SK-N-DZ (cell line): ENCODE measurements at regions not wholly inside any gene's neighbourhood (a gene's known extent, or its start where the extent isn't known, plus 50 kb on each side); places are given as distances from the start of the nearest gene placed in this dataset.
"Not testable (repeated sequence)": the region's sequence is repeated elsewhere in the genome, so short reads cannot be mapped to it uniquely, and the experiment has no call there.

Experiments used
- DNase-seq: peaks from one replicate; pipeline ENCODE4 v3.0.0-alpha.2; 2015; ENCODE audit warnings: low spot score

DNA sequence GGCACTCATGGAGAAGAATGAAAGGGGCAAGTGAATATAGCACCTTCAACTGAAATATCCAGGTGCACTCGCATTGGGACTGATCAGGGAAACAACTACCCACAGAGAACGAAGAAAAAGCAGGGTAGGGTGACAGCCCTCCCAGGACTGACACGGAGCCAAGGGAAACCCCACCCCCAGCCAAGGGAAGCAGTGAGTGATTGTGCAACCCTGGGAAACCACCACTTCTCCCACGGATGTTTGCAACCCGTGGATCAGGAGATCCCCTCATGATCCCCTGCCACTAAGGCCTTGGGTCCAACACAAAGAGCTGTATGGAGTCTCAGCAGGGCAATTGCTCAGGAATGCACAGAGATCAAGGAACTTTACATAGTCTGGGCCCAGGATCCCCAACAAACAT, 158.5 kb upstream of the HCCS start:
- no peak for DNase-seq

DNA sequence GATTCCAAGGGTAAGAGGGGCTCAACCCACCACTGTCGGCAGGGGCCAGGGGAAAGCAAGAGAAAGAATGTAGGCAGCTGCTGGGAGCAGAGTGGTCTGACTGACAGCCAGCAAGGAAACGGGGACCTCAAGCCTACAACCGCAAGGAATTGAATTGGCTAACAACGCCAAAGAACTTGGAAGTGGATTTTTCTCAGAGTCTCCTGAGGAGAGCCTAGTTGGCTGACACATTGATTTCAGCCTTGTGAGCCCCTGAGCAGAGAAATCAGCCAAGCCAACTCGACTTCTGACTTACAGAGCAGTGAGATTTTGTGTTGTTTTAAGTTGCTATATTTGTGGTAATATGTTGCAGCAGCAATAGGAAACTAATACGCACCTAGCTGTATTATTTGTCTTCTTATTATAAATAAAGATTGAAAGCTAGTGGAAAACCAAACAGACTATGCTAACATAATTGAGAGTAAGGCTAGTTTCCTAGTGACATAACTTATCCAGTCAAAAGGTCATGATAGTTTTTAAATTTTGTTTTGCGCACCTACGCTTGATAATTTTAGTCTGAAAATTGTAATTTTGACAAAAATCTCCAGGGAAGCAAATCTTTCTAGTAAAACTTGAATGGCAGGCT, 145.8 kb upstream of the HCCS start:
- DNase-seq = no peak

GRCh38 chrX:10966057-10966456, 145.1 kb upstream of the HCCS start:
- no peak for DNase-seq

GRCh38 chrX:10971176-10971575, 140.0 kb upstream of the HCCS start:
- no peak for DNase-seq

DNA sequence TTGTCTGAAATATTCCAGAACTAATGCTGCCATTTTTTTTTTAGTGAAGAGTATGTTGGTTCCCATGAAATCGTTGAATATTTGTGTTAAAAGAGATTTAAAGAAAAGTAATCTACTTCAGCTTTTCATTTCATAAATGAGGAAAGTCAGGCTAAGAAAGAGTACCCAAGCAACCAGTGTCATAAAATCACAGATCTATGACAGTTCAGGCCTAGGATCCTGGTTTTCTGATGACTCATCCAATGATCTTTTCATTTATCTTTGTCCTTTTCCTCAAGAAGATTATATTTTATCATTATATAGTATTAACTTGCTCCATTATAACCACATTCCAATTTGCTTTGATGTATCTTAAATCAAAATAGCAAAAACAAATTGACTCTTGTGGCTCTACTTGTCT, 139.4 kb upstream of the HCCS start:
- no peak for DNase-seq

DNA sequence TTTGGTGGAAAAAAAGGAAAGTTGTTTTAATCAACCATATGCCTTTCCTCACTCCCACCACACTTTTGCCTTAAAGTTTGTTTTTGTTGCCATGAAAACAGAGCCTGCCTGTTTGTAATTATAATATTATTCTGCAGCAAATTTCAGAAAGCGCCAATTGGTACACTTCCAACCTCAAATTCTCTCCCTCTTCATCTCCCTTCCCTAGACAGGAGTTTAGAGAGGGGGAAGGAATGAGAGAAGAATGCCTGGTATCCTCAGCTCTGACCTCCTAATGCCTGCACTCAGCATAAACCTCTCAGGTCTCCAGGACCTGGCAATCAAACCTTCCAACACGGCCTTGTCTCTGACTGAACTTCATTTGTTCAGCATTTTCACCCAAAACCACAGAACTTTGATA, 138.4 kb upstream of the HCCS start:
- no peak for DNase-seq

DNA sequence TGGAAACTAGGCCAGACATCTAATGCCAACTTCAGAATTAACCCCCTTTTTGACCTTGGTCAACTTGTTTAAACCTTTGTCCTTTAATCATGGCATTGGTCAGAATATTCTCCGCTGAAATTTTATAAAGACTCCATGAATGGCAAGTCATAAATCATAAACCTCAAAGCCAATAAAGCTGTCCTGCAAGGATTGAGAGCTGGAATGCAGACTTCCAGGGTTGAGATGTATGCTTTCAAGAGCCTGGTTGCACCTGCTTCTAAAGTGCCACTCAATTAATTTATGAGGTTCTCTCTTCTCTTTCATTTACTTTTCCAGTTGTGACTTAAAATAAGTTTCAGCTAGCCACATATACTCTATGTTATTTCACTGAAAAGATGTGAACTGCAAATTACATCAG, 136.2 kb upstream of the HCCS start:
- DNase-seq = no peak

GRCh38 chrX:10979956-10980355, 131.2 kb upstream of the HCCS start:
- no peak for DNase-seq

- DNase-seq = no peak
These were observed 129.6 kb upstream of the HCCS start for GRCh38 chrX:10981506-10981905.

DNA sequence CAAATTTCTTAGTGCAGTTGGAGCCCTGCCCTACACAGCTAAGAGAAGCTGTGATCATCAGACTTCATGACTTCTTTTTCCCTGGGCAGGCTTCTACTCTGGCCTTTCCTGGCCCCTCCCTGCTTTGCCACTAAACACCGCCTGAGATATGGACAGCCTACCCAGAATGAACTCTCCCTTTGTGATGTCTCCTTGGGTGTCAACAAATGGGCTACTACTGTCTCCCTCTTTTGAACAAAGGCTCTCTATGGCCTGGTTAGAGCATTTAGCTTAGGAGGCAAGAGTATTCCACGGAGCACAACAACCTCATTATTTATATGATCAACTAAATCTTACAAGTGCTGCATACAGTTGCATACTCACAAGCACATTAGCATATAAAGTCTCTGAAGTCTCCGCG, 127.6 kb upstream of the HCCS start:
- DNase-seq = no peak

DNA sequence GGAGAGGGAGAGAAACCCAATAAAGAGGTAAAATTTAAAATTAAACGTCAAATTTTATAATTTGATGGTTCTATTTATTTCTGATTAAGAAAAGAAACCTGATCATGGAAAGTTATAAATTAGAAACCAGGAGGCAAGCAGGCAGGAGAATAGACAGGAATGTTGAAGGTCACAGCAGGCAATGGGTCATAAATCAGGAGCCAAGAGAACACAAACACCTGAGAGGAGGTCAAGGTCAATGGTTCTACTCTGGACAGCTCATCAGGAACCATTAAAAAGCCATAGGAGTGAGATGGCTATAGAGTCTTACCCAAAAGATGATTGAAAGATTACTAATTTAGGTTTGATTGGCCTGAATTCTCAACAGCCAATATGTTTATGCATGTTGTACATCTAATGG, 126.9 kb upstream of the HCCS start:
- DNase-seq = no peak

DNA sequence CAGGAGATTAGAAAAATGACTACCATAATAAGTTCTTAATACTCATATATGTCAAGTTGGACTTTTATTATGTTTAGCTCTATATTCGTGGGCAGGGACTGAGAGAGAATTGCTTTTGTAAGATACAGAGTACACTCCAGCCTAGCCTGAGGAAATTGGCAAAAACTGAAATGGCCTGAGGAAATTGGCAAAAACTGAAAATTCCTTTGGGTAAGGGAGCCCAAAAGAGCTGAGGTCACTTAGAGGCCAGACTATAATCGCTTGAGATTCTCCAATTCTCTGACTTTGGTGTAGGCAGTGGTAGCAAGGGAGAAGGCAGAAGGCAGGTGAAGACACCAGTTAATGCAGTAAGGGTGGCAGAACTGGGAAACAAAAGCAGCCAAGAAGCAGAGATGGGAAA, 124.5 kb upstream of the HCCS start:
- DNase-seq = no peak

DNA sequence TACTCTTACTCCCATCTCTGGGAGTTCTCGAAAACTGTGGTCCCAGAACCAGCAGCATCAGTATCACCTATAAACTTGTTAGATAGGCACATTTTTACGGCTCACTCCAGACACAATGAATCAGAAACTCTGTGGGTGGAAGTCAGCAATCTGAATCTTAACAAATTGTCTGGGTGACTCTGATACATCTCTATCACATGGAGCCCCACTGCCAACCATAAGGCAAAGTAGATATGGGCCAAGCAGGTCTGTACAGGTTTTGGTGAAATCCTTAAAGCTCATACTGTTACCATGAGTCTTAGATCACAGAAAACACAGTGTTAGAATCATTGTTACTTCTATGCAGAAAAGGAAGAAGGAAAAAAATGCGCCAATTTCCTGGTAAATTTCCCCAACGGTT, 122.5 kb upstream of the HCCS start:
- no peak for DNase-seq

- no peak for DNase-seq
These were observed 121.7 kb upstream of the HCCS start for GRCh38 chrX:10989386-10989785.

GRCh38 chrX:10990418-10990817, 120.7 kb upstream of the HCCS start:
- no peak for DNase-seq

GRCh38 chrX:10990976-10991375, 120.2 kb upstream of the HCCS start:
- DNase-seq = no peak

DNA sequence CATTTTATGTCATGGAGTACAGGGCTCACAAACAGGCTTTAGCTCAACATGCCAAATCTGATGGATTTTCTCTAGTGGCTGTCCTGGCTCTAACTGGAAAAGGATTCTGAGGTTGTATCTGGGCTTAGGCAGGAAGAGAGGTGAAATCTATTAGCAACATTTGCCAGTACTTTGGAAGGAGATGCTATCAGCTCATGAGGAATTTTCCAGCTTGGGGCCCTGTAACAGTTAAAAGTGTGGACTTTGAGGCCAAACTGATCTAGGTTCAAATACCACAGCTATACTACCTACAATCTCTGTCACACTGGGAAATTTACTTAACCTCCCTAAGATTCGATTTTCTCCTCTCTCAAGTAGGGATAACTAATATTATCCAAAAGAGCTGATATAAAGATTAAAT, 119.0 kb upstream of the HCCS start:
- DNase-seq = no peak

- not testable (repeated sequence) for DNase-seq
These were observed 104.1 kb upstream of the HCCS start for GRCh38 chrX:11007076-11007475.

DNA sequence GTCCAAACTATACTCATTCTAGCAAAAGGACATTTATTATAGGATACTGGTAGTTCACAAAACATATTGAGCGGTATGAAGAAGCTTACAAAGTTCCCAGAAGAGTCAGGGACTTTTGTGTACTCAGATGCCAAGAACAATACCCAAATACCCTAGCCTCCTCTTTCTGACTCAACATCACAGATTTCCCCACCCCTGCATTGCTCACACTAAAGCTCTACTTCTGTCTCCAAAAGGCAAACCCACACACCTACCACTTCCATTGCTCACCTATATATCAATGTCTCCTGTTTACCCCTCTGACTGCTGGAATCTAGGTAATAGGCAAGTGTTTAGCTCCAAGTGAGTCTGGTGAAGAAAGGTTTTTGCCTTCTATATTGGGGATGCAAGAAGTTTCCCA, 100.7 kb upstream of the HCCS start:
- DNase-seq = no peak

GRCh38 chrX:11016728-11017127, 94.4 kb upstream of the HCCS start:
- DNase-seq = no peak

DNA sequence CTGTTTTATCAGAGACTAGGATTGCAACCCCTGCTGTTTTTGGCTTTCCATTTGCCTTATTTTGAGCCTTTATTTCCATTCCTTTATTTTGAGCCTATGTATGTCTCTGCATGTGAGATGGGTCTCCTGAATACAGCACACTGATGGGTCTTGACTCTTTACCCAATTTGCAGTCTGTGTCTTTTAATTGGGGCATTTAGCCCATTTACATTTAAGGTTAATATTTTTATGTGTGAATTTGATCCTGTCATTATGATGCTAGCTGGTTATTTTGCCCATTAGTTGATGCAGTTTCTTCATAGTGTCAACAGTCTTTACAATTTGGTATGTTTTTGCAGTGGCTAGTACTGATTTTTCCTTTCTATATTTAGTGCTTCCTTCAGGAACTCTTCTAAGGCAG, 88.5 kb upstream of the HCCS start:
- DNase-seq = not testable (repeated sequence)

DNA sequence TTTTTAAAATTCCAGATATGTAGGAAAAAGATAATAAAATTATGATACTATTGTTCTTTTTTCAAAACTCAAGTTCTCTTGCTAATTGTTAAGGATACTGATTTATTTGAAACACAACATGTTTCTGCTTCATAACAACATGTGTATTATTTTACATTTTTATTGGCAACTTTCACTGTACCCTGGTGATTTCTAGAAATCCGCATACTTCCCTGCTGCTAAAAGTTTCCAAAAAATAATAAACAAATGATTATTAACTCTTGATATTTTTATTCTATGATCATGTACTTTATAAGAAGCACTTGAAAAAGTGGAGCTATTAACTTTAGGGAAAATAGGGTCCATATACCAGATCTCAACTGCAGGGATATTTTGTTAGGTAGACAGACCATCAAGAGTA, 71.2 kb upstream of the HCCS start:
- no peak for DNase-seq

- DNase-seq = no peak
These were observed 70.7 kb upstream of the HCCS start for GRCh38 chrX:11040405-11040804.

- DNase-seq = no peak
These were observed 70.1 kb upstream of the HCCS start for GRCh38 chrX:11040996-11041395.
